Central memory CD4-positive, alpha-beta T cell (primary cell): ENCODE measurements at regions not wholly inside any gene's neighbourhood (a gene's known extent, or its start where the extent isn't known, plus 50 kb on each side); places are given as distances from the start of the nearest gene placed in this dataset.
"Not testable (repeated sequence)": the region's sequence is repeated elsewhere in the genome, so short reads cannot be mapped to it uniquely, and the experiment has no call there.

Source experiments
- DNase-seq: peaks from one replicate; pipeline ENCODE4 v3.0.0; 2022

DNA sequence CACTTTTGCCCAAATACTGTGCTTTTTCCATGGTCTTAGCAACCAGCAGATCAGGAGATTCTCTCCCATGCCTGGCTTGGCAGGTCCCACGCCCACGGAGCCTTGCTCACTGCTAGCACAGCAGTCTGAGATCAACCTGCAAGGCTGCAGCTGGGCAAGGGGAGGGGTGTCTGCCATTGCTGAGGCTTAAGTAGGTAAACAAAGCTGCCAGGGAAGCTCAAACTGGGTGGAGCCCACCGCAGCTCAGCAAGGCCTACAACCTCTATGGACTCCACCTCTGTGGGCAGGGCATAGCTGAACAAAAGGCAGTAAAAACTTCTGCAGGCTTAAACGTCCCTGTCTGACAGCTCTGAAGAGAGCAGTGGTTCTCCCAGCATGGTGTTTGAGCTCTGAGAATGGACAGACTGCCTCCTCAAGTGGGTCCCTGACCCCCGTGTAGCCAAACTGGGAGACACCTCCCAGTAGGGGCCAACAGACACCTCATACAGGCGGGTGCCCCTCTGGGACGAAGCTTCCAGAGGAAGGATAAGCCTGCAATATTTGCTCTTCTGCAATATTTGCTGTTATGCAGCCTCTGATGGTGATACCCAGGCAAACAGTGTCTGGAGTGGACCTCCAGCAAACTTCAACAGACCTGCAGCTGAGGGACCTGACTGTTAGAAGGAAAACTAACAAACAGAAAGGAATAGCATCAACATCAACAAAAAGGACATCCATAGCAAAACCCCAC lies 132.8 kb upstream of the STARD13 start:
- not testable (repeated sequence) for DNase-seq

DNA sequence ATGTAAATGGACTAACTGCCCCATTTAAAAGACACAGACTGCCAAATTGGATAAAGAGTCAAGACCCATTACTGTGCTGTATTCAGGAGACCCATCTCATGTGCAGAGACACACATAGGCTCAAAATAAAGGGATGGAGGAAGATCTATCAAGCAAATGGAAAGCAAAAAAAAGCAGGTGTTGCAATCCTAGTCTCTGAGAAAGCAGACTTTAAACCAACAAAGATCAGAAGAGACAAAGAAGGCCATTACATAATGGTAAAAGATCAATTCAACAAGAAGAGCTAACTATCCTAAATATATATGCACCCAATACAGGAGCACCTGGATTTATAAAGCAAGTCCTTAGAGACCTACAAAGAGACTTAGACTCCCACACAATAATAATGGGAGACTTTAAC lies 134.6 kb upstream of the STARD13 start:
- not testable (repeated sequence) for DNase-seq

GRCh38 chr13:33426131-33426530 lies 140.6 kb upstream of the STARD13 start:
- no peak for DNase-seq

DNA sequence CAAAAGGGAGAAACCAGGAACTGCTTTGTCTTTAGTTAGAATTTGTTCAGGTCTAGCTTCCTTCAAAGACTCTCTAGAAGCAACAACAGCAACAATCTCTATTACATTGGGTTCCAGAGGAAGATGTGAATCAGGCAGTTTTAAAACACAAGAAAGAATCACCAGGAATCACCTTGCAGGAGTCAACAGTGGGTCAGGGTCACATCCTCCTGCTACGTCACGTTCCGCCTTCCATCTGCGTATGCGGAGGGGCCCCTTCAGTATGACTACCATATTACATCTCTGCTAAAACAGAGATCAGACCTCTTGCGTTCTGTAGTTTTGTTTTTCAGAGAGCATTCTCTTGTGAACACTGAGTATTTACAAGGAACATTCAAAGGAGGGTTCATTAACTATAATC lies 147.8 kb upstream of the STARD13 start:
- DNase-seq = no peak

- no peak for DNase-seq
These were observed 149.1 kb upstream of the STARD13 start for GRCh38 chr13:33434676-33435075.

GRCh38 chr13:33435207-33435606 lies 149.7 kb upstream of the STARD13 start:
- no peak for DNase-seq

DNA sequence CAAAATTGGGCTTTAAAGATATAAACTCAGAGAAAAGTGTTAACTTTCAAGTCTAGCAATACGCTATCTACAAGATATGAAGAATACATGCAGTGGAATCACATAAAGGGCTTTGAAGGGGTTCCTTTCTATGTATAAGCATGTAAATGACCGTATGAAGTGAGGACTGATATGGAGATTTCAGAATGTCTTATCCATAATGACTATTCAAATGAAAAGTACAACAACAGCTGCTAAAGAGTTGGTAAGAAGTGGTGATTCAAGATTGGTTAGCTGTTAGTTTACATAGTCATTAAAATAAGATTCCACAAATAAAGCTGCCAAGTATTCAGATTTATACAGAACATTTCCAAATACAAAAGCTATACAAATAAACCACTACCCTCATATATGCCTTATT lies 153.4 kb upstream of the STARD13 start:
- no peak for DNase-seq

GRCh38 chr13:33441015-33441414 lies 155.5 kb upstream of the STARD13 start:
- DNase-seq = no peak

DNA sequence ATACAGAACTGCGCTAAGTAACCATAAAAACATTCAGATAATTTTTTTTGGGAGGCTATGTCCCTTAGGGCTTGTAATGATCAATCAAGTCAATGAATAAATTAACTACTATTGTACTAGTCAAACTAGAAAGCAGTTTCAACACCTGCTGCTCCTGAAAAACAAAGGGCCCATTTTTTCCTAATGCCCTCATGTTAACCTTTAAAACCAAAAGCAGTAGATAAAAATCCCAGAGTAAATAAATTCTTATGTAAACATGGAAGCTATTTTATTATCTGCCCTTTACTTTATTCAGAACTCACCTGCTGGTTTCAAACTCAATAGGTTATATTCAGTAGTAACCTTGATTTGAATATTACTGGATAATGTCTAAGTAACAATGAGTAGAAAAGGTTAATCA lies 159.5 kb upstream of the STARD13 start:
- no peak for DNase-seq

- no peak for DNase-seq
These were observed 159.9 kb upstream of the STARD13 start for GRCh38 chr13:33445476-33445875.

GRCh38 chr13:33446821-33447725 lies 161.5 kb upstream of the STARD13 start:
- DNase-seq = no peak

DNA sequence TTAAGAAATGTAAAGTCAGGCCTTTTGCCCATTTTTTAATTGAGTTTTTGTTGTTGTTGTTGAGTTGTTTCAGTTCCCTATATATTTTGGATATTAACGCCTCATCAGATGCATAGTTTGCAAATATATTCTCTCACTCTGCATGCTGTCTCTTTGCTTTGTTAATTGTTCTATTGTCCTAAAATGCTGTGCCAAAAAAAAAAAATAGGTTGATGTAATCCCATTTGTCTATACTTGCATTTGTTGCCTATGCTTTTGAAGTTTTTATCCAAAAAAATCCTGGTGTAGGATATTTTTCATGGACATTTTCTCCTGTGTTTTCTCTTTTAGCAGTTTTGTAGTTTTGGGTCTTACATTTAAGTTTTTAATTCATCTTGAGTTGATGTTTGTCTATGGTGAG lies 163.3 kb upstream of the STARD13 start:
- DNase-seq = no peak

DNA sequence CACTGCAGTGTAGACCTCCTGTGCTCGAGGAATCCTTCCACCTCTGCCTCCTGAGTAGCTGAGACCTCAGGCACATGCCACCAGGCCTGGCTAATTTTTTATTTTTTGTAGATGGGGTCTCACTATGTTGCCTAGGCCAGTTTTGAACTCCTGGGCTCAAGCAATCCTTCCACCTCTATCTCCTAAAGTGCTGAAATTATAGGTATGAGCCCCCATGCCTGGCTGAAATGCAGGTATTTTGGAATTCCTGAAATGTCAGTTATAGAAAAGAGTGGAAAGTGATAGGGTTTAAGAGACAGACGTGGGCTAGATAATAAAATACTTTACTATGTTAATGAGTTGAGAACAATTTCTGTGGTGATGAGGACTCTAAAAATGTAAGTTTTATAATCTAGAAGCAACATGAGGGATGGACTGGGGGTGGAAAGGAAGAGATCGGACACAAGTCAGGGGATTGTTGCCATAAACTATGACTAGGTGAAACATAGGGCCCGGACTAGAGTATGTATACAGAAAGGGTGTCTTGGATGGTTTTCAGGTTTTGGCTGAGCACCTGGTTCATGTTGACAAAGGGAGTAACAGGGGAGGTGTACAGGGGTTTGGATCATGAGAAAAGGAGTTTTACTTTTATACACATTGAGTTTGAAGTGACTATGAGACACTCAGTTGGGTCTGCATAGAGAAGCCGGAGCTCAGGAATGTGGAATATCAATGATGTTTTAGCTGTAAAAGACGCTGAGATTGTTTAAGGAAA lies 165.6 kb upstream of the STARD13 start:
- DNase-seq = no peak

GRCh38 chr13:33452873-33453517 lies 167.4 kb upstream of the STARD13 start:
- DNase-seq = no peak

GRCh38 chr13:33453936-33454335 lies 168.4 kb upstream of the STARD13 start:
- DNase-seq = no peak

DNA sequence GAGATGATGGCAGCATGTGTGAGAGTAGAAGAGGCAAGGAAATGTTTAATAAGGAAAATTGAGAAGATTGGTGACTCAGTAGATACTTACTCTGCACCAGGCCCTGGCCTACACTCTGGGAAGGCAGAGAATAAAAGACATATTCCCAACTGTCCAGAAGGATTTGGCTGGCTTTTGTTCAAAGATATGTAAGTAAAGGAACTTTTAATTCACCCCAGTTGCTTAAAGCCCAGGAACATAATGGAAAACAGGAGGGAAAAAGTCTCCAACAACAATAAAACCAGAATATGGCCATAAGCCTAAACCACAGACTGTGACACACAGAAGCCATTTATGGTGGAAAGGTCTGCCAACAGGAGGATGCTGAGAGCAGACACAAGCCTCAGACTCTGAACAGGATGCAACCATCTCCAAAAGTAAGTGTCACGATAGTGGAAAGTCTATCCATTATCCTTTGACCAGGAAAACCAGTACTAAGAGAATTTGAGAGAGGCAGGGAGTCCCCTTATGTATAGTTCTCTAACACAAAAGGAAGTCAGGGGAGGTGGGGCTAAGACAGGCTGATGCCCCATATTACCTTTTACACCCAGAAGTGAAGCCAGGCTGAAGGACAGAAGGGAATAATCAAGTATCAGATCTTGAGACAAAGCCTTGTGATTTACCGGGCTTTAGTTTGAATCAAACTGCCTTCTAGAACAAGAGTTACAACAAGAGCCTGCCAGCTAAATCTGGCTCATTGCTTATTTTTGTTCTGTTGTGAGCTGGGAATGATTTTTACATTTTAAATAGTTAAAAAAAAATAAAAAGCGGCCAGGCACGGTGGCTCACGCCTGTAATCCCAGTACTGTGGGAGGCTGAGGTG lies 169.5 kb upstream of the STARD13 start:
- no peak for DNase-seq

DNA sequence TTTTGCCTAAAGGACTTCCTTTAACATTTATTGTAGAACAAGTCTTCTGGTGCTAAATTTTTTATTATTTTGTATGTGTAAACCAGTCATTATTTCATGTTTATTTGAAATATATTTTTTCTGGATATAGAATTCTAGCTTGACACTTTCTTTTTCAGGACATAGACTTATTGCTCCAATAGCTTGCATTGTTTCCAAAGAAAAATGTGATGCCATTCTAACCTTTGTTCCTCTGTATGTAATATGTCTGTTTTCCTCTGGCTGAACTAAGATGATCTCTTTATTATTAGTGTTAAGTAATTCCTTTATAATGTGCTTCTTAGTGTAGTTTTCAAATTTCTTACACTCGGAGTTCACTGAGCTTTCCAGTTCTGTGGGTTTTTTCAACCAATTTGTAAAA lies 174.1 kb upstream of the STARD13 start:
- no peak for DNase-seq

DNA sequence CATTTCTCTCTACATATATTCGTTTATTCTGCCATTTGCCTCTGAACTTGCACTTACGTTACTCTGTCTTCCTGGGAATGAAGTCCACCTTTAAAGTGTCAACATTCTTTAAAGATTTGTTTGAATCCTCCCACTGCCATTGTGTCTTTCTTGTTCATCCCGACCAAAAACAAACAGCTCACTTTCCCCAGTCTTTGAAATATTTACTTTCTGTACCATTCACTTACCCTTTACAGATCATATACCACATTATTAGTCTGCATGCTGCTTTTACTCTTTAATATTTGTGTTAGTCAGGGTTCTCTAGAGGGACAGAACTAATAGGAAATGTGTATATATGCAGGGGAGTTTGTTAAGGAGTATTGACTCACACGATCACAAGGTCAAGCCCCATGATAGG lies 176.6 kb upstream of the STARD13 start:
- no peak for DNase-seq

- DNase-seq = no peak
These were observed 178.8 kb upstream of the STARD13 start for GRCh38 chr13:33464345-33464744.

DNA sequence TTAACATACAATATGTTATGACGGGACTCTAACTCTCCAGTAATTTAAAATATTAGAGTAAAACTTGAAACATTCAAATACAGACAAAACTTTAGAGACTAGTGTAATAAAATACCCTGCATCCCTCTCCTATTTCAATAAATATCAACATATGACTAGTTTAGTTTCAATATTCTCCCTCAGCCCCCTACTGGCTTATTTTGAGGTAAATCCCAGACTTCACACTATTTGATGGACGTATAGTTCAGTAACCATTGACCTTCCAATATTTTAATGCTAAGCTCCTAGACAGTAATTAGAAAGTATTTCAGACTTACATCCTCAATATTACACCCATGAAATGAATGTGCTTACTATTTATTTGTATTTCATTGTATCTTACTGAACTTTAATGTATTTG lies 180.7 kb upstream of the STARD13 start:
- DNase-seq = no peak

- DNase-seq = no peak
These were observed 182.0 kb upstream of the STARD13 start for GRCh38 chr13:33467556-33467955.

DNA sequence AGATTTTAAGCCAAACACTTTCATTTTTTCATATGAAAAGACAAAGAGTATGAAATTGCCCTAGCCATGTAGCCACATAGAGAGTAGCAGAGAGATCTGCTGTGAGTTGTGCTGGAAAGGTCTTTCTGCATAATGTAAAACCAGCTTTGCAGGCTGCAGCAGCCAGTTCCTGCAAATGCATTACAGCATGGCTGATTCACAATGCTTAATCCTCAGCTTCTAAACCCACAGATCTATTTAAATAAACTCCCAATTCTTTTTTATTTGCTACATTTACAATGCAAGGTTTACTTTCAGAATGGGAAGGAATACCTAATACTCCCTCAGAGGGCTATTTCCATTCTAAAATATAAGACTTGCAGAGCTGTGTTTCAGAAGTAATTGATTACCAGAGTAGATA lies 185.6 kb upstream of the STARD13 start:
- DNase-seq = no peak
